Testis (tissue), 2 donors: ENCODE measurements at regions not wholly inside any gene's neighbourhood (a gene's known extent, or its start where the extent isn't known, plus 50 kb on each side); places are given as distances from the start of the nearest gene placed in this dataset.

Source experiments
- DNase-seq: peaks from one replicate; pipeline ENCODE4 v3.0.0-alpha.2; 2019
- H3K27ac ChIP-seq, 2 donors: fragments of 200-600 bp; sonication (generic); one replicate each; pipeline ENCODE4 v1.5.1; 2019
- H3K27me3 ChIP-seq: fragments of 200-600 bp; sonication (generic); one replicate; pipeline ENCODE4 v1.5.1; 2019
- H3K36me3 ChIP-seq: fragments of 200-600 bp; sonication (generic); one replicate; pipeline ENCODE4 v1.5.1; 2017; ENCODE audit warnings: low read depth; ENCODE audit errors: missing control alignments
- H3K4me1 ChIP-seq: fragments of 200-600 bp; sonication (generic); one replicate; pipeline ENCODE4 v1.5.1; 2019
- H3K4me3 ChIP-seq, 2 donors: fragments of 200-600 bp; sonication (generic); one replicate each; pipeline ENCODE4 v1.5.1; 2017 to 2019
- H3K9me3 ChIP-seq: fragments of 200-600 bp; sonication (generic); one replicate; pipeline ENCODE4 v1.5.1; 2017
- POLR2A ChIP-seq: fragments of 450-650 bp; IDR thresholded peaks from one replicate; pipeline ENCODE4 v1.6.1; 2017; ENCODE audit warnings: antibody characterized with exemption, mild to moderate bottlenecking, moderate library complexity
- WGBS, 2 donors: methylation state at CpG; one replicate each; pipeline ENCODE4 v1.1.5; 2018; 5-methylcytosine and 5-hydroxymethylcytosine counted together
- intact Hi-C: fragments of 100-400 bp; cut with DNase I; formaldehyde crosslinking; loops from one replicate; pipeline ENCODE4 v1.15.1; 2023; ENCODE audit warnings: low total_unique reads
- TF ChIP-seq, protein P1 (sequence below), 3 experiments: fragments of 450-650 bp in 2 of 3; fragments of 200-600 bp in 1 of 3; sonication (generic) in 1 of 3; IDR thresholded peaks; one replicate each; pipeline ENCODE4 v1.5.1; 2016 to 2019; ENCODE audit warnings: antibody characterized with exemption in 3 of 3, mild to moderate bottlenecking in 2 of 3, moderate library complexity in 1 of 3

DNA sequence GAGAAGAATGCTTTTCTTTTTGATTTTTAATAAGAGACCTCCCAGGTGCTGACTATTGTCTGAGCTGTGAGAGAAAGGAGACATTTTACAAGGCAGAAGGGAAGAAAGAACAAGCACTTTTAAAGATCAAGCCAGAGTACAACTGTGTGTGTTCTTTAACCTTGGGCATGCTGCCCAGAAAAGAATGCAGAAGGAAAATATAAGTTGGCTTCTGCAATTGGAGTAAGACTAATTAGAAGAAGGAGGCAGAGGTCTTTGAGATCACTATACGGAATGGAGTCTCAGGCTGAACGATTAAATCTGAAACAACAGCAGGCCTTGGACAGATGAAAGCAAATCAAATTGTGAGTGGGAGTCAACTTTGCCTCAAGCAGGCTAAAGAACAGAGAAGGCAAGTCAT lies 230.5 kb downstream of the ATP23 start:
- Histone ChIP-seq H3K4me3 (no peak overlapping the region), H3K36me3 (no peaks in the 10 kb centered on the region), H3K27ac (peak overlapping the region; percentile 21 to 48), H3K9me3 (no peaks in the 10 kb centered on the region), H3K27me3 (no peaks in the 10 kb centered on the region), H3K4me1 (peaks cover 17% of the 10 kb centered on the region)
- peak; percentile 76 for DNase-seq
- intact Hi-C loops, result no loop called here
- WGBS, 2 donors, result 14 to 21% methylated on average over 2 of the region's 2 CpGs
- TF ChIP-seq, protein P1, sequence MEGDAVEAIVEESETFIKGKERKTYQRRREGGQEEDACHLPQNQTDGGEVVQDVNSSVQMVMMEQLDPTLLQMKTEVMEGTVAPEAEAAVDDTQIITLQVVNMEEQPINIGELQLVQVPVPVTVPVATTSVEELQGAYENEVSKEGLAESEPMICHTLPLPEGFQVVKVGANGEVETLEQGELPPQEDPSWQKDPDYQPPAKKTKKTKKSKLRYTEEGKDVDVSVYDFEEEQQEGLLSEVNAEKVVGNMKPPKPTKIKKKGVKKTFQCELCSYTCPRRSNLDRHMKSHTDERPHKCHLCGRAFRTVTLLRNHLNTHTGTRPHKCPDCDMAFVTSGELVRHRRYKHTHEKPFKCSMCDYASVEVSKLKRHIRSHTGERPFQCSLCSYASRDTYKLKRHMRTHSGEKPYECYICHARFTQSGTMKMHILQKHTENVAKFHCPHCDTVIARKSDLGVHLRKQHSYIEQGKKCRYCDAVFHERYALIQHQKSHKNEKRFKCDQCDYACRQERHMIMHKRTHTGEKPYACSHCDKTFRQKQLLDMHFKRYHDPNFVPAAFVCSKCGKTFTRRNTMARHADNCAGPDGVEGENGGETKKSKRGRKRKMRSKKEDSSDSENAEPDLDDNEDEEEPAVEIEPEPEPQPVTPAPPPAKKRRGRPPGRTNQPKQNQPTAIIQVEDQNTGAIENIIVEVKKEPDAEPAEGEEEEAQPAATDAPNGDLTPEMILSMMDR (IDR thresholded peaks at IDR 0.05), result no peak
- TF ChIP-seq POLR2A, result no peak

DNA sequence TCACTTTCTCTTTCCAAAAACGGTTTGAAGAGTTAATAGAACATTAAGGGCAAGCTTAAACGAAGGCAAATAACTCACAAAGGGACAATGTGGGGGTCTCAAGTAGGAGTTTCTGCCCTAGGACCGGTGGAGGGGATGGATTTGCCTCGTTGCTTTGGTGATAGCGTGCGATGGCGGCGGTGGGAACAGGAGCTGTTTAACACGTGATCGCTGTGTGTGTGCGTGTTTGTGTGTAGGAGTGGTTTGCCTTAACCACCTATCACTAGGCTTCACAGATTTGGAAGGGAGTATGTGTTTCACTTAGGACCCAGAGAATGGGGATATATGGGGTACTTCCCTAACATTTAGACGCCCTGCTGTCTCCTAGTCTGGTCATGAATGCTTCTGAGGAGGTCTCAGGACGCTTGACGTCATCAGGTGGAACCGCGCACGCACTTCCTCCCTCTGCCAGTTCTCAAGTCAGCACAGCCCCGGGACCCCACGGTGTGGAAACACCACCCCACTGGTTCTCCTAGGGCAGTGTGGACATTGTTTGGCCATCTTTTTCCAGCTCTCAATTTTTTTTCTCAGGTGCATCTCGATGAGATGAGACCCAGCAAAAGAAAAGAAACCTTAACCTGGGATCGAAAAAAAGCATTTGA lies 231.2 kb downstream of the ATP23 start:
- peak overlapping the region; percentile 9 to 29 for H3K4me3 ChIP-seq
- H3K36me3 ChIP-seq, result no peaks in the 10 kb centered on the region
- H3K4me1 ChIP-seq, result peaks cover 17% of the 10 kb centered on the region
- no peaks in the 10 kb centered on the region for H3K9me3 ChIP-seq
- intact Hi-C loops, result no loop called here
- WGBS, 2 donors, result 61 to 63% methylated on average over 21 of the region's 21 CpGs
- DNase-seq, result peak; percentile 60
- peak overlapping the region; percentile 21 to 48 for H3K27ac ChIP-seq
- no peaks in the 10 kb centered on the region for H3K27me3 ChIP-seq
- TF ChIP-seq, protein P1 (IDR thresholded peaks at IDR 0.05), result no peak
- TF ChIP-seq POLR2A, result no peak

DNA sequence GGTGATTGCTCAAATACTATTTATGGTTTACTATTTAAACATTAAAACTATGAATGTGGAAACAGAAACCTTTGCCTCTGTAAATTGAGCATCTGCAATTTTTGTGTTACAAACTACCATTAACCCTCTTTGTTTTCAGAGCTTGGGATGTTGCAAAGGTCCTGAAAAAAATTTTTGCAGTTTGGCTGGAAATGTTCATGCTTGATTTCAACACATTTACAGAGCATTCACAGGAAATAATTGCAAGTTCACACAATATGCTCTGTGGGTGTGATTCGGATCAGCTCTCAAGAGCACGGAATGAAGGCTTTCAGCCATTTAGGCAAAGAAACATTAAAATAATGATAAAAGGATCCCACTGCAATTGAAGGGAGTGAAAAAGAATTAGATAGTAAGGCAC lies 232.9 kb downstream of the ATP23 start:
- H3K27me3 ChIP-seq, result no peaks in the 10 kb centered on the region
- DNase-seq, result no peak
- no peak overlapping the region for H3K4me3 ChIP-seq
- TF ChIP-seq POLR2A, result no peak
- TF ChIP-seq, protein P1 (IDR thresholded peaks at IDR 0.05), result no peak
- no peak overlapping the region for H3K27ac ChIP-seq
- 20 to 33% methylated on average over 2 of the region's 2 CpGs for WGBS, 2 donors
- H3K9me3 ChIP-seq, result no peaks in the 10 kb centered on the region
- H3K4me1 ChIP-seq, result peaks cover 17% of the 10 kb centered on the region
- intact Hi-C loops, result no loop called here
- H3K36me3 ChIP-seq, result no peaks in the 10 kb centered on the region

DNA sequence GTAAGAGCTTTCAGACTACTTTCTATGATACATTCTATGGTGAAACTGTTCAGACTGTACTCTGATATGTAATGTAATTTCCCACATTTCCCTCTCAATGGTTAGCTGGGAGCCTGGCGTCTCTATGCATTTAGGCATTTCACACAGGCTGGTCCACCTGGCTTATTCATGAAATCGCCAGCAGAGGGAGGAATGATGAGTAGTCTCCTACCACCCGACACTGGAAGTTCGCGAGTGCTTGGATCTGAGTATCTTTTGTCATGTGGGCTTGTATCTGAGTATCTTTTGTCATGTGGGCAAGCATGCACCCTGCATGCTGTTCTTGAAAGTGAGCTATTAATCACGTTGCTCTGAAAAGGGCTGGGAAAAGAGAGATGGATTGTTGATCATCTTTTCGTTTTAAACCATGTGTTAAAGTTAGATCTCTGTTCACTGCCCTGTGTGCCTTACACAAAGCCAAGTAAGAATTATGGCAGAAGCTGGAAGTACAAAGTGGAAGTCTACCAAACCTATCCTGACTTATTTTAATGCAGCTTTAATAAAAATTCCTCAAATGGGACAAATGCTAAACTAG lies 235.0 kb downstream of the ATP23 start:
- H3K27me3 ChIP-seq, result no peaks in the 10 kb centered on the region
- no peak overlapping the region for H3K27ac ChIP-seq
- peak; percentile 80 for DNase-seq
- no peaks in the 10 kb centered on the region for H3K36me3 ChIP-seq
- TF ChIP-seq, protein P1 (IDR thresholded peaks at IDR 0.05), result peak in 1 of 3 experiments; percentile 54
- TF ChIP-seq POLR2A, result no peak
- no peak overlapping the region for H3K4me3 ChIP-seq
- 49 to 81% methylated on average over 7 of the region's 7 CpGs for WGBS, 2 donors
- intact Hi-C loops, result no loop called here
- H3K9me3 ChIP-seq, result no peaks in the 10 kb centered on the region
- H3K4me1 ChIP-seq, result peaks cover 14% of the 10 kb centered on the region

DNA sequence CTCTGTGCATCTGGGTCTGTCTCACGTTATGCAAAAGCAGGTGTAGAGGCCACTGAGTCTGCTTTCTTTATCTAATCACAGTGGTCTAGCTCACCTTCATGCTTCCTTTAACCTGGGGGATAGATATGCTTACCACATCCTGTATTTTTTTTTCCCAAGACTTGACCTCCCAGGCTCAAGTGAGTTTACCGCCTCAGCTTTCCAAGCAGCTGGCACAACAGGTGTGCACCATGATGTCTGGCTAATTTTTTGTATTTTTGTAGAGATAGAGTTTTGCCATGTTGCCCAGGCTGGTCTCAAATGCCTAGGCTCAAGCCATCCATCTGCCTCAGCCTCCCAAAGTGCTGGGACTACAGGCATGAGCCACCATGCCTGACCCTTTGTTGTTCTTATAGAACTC lies 236.0 kb downstream of the ATP23 start:
- H3K4me1 ChIP-seq, result peaks cover 8% of the 10 kb centered on the region

More for the DNA sequence above, 236.0 kb downstream of the ATP23 start:
- Histone ChIP-seq H3K4me3 (no peak overlapping the region), H3K36me3 (no peaks in the 10 kb centered on the region), H3K27me3 (no peaks in the 10 kb centered on the region), H3K27ac (no peak overlapping the region), H3K9me3 (no peaks in the 10 kb centered on the region)
- DNase-seq, result no peak
- WGBS, 2 donors, result 82 to 92% methylated on average over 2 of the region's 2 CpGs
- intact Hi-C loops, result no loop called here
- TF ChIP-seq POLR2A, result no peak
- TF ChIP-seq, protein P1 (IDR thresholded peaks at IDR 0.05), result no peak
